DOHH2 (cell line): ENCODE measurements at regions not wholly inside any gene's neighbourhood (a gene's known extent, or its start where the extent isn't known, plus 50 kb on each side); places are given as distances from the start of the nearest gene placed in this dataset.

ENCODE experiments used
- H3F3A ChIP-seq: fragments of 200-600 bp; sonication (generic), shearing (Covaris generic); 2 replicates; pipeline ENCODE4 v1.6.0; 2016; ENCODE audit warnings: antibody characterized with exemption, mild to moderate bottlenecking; ENCODE audit not compliant: control insufficient read depth, insufficient read depth
- H3K27ac ChIP-seq: fragments of 200-600 bp; sonication (generic); 2 replicates; pipeline ENCODE4 v1.5.1; 2014; ENCODE audit warnings: low read depth, mild to moderate bottlenecking, low read length, moderate library complexity
- H3K27me3 ChIP-seq: fragments of 200-600 bp; sonication (generic); 2 replicates; pipeline ENCODE4 v1.6.1; 2014; ENCODE audit warnings: mild to moderate bottlenecking, low read length, mixed read lengths; ENCODE audit not compliant: control insufficient read depth
- H3K36me3 ChIP-seq: fragments of 200-600 bp; sonication (generic); 2 replicates; pipeline ENCODE4 v1.6.1; 2014; ENCODE audit warnings: mild to moderate bottlenecking, low read length, moderate library complexity, mixed read lengths; ENCODE audit not compliant: control insufficient read depth
- H3K4me1 ChIP-seq: fragments of 200-600 bp; sonication (generic); 2 replicates; pipeline ENCODE4 v1.6.1; 2014; ENCODE audit warnings: mild to moderate bottlenecking, low read length, mixed read lengths; ENCODE audit not compliant: control insufficient read depth
- H3K4me2 ChIP-seq: fragments of 200-600 bp; sonication (generic); 2 replicates; pipeline ENCODE4 v1.6.0; 2014; ENCODE audit warnings: mild to moderate bottlenecking, low read length, moderate library complexity
- H3K4me3 ChIP-seq: fragments of 200-600 bp; sonication (generic); 2 replicates; pipeline ENCODE4 v1.5.1; 2014; ENCODE audit warnings: mild to moderate bottlenecking, low read length, mixed read lengths
- H3K79me2 ChIP-seq: fragments of 200-600 bp; sonication (generic); 2 replicates; pipeline ENCODE4 v1.6.1; 2014; ENCODE audit warnings: mild to moderate bottlenecking, low read length, mixed read lengths; ENCODE audit not compliant: control insufficient read depth
- H3K9me2 ChIP-seq: fragments of 200-600 bp; sonication (generic); replicated peaks from 2 replicates; pipeline ENCODE4 v1.6.1; 2014; ENCODE audit warnings: mild to moderate bottlenecking, low read length, mixed read lengths; ENCODE audit not compliant: control insufficient read depth
- H3K9me3 ChIP-seq: fragments of 200-600 bp; sonication (generic); 2 replicates; pipeline ENCODE4 v1.6.1; 2014; ENCODE audit warnings: antibody characterized with exemption, low read length, mixed read lengths; ENCODE audit not compliant: control insufficient read depth, insufficient read depth
- H4K20me1 ChIP-seq: fragments of 200-600 bp; sonication (generic); 2 replicates; pipeline ENCODE4 v1.6.0; 2014; ENCODE audit warnings: low read depth, mild to moderate bottlenecking, antibody characterized with exemption, low read length, moderate library complexity; ENCODE audit not compliant: control insufficient read depth, insufficient read depth
- CTCF ChIP-seq: fragments of 200-600 bp; sonication (generic); IDR thresholded peaks from one replicate; pipeline ENCODE4 v1.5.1; 2014; ENCODE audit warnings: antibody characterized with exemption, mild to moderate bottlenecking, low read depth, low read length; ENCODE audit not compliant: poor library complexity, severe bottlenecking
- EZH2phosphoT487 ChIP-seq: fragments of 200-600 bp; sonication (generic); IDR thresholded peaks from 2 replicates; pipeline ENCODE4 v1.6.1; 2017; ENCODE audit warnings: borderline replicate concordance, mild to moderate bottlenecking, antibody characterized with exemption, low read length, moderate library complexity, mixed read lengths

- Histone ChIP-seq H3K4me1 (no peaks in the 10 kb centered on the region), H4K20me1 (no peaks in the 10 kb centered on the region)
- no peak for TF ChIP-seq CTCF
- no peak for TF ChIP-seq EZH2phosphoT487
Measured at GRCh38 chr15:29467091-29467490, 197.5 kb upstream of the NSMCE3 start.

GRCh38 chr15:29466292-29466691 is 196.7 kb upstream of the NSMCE3 start:
- Histone ChIP-seq H3F3A (no peaks in the 10 kb centered on the region), H3K9me3 (no peaks in the 10 kb centered on the region), H3K9me2 (no peaks in the 10 kb centered on the region), H3K27ac (no peak overlapping the region), H3K27me3 (no peaks in the 10 kb centered on the region), H4K20me1 (no peaks in the 10 kb centered on the region), H3K36me3 (no peaks in the 10 kb centered on the region), H3K4me2 (no peak overlapping the region), H3K79me2 (no peaks in the 10 kb centered on the region), H3K4me1 (no peaks in the 10 kb centered on the region), H3K4me3 (no peak overlapping the region)
- TF ChIP-seq CTCF, result no peak
- no peak for TF ChIP-seq EZH2phosphoT487

More at GRCh38 chr15:29467091-29467490, 197.5 kb upstream of the NSMCE3 start:
- no peaks in the 10 kb centered on the region for H3K36me3 ChIP-seq
- H3K9me2 ChIP-seq, result no peaks in the 10 kb centered on the region
- no peak overlapping the region for H3K4me3 ChIP-seq
- no peaks in the 10 kb centered on the region for H3F3A ChIP-seq
- H3K27me3 ChIP-seq, result no peaks in the 10 kb centered on the region
- H3K4me2 ChIP-seq, result no peak overlapping the region
- no peaks in the 10 kb centered on the region for H3K79me2 ChIP-seq
- no peaks in the 10 kb centered on the region for H3K9me3 ChIP-seq
- no peak overlapping the region for H3K27ac ChIP-seq

GRCh38 chr15:29465816-29466215 is 196.2 kb upstream of the NSMCE3 start:
- no peak for TF ChIP-seq EZH2phosphoT487
- no peak for TF ChIP-seq CTCF

GRCh38 chr15:29465196-29465595 is 195.6 kb upstream of the NSMCE3 start:
- H3K36me3 ChIP-seq, result no peaks in the 10 kb centered on the region
- TF ChIP-seq EZH2phosphoT487 (no peak), CTCF (no peak)
- H3K27me3 ChIP-seq, result no peaks in the 10 kb centered on the region
- H3K27ac ChIP-seq, result no peak overlapping the region
- no peaks in the 10 kb centered on the region for H4K20me1 ChIP-seq
- no peaks in the 10 kb centered on the region for H3K4me1 ChIP-seq
- H3K4me3 ChIP-seq, result no peak overlapping the region
- no peaks in the 10 kb centered on the region for H3F3A ChIP-seq
- no peaks in the 10 kb centered on the region for H3K79me2 ChIP-seq
- H3K9me3 ChIP-seq, result no peaks in the 10 kb centered on the region
- H3K9me2 ChIP-seq, result no peaks in the 10 kb centered on the region
- no peak overlapping the region for H3K4me2 ChIP-seq

More at GRCh38 chr15:29465816-29466215, 196.2 kb upstream of the NSMCE3 start:
- H3K27me3 ChIP-seq, result no peaks in the 10 kb centered on the region
- H3K36me3 ChIP-seq, result no peaks in the 10 kb centered on the region
- H3K27ac ChIP-seq, result no peak overlapping the region
- H3F3A ChIP-seq, result no peaks in the 10 kb centered on the region
- no peak overlapping the region for H3K4me3 ChIP-seq
- no peaks in the 10 kb centered on the region for H3K4me1 ChIP-seq
- no peaks in the 10 kb centered on the region for H4K20me1 ChIP-seq
- H3K4me2 ChIP-seq, result no peak overlapping the region
- no peaks in the 10 kb centered on the region for H3K9me3 ChIP-seq
- no peaks in the 10 kb centered on the region for H3K9me2 ChIP-seq
- no peaks in the 10 kb centered on the region for H3K79me2 ChIP-seq
